Vagina (tissue), 2 donors: ENCODE measurements at regions not wholly inside any gene's neighbourhood (a gene's known extent, or its start where the extent isn't known, plus 50 kb on each side); places are given as distances from the start of the nearest gene placed in this dataset.

Experiments used
- POLR2A ChIP-seq, 2 donors: fragments of 450-650 bp; IDR thresholded peaks; one replicate each; pipeline ENCODE4 v1.6.1; 2017; ENCODE audit warnings: antibody characterized with exemption in 2 of 2, mild to moderate bottlenecking in 2 of 2, moderate library complexity in 2 of 2
- TF ChIP-seq, protein P1 (sequence below), 3 experiments: fragments of 450-650 bp in 2 of 3; fragments of 200-600 bp in 1 of 3; sonication (generic) in 1 of 3; IDR thresholded peaks; one replicate each; pipeline ENCODE4 v1.5.1; 2017 to 2019; ENCODE audit warnings: antibody characterized with exemption in 3 of 3, mild to moderate bottlenecking in 2 of 3, moderate library complexity in 2 of 3

DNA sequence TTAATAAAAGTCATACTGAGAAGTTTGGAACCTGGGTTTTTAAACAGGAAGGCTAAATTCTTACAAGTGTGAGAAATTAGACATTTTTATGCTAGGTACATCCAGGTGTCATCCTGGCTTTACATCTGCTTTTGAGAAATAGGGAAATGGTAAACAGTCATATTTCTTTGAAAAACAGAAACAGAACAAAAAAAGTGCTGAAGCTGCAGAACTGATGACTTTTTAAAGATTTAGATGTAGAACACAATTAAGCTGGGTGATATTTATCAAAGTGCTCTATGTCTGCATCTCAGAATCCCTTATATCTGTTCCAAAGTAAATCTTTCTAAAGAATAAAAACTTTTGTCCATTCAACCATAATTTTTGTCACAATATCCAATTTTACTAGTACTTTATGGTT lies 282.9 kb upstream of the ATXN7L3B start:
- TF ChIP-seq, protein P1, sequence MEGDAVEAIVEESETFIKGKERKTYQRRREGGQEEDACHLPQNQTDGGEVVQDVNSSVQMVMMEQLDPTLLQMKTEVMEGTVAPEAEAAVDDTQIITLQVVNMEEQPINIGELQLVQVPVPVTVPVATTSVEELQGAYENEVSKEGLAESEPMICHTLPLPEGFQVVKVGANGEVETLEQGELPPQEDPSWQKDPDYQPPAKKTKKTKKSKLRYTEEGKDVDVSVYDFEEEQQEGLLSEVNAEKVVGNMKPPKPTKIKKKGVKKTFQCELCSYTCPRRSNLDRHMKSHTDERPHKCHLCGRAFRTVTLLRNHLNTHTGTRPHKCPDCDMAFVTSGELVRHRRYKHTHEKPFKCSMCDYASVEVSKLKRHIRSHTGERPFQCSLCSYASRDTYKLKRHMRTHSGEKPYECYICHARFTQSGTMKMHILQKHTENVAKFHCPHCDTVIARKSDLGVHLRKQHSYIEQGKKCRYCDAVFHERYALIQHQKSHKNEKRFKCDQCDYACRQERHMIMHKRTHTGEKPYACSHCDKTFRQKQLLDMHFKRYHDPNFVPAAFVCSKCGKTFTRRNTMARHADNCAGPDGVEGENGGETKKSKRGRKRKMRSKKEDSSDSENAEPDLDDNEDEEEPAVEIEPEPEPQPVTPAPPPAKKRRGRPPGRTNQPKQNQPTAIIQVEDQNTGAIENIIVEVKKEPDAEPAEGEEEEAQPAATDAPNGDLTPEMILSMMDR (IDR thresholded peaks at IDR 0.05), result no peak
- no peak for TF ChIP-seq POLR2A (IDR thresholded peaks at IDR 0.05)
